GM19395 (cell line): ENCODE measurements at regions not wholly inside any gene's neighbourhood (a gene's known extent, or its start where the extent isn't known, plus 50 kb on each side); places are given as distances from the start of the nearest gene placed in this dataset.
A peak's percentile ranks its signal among the peaks of the same experiment; 100 is the strongest.
"Not testable (repeated sequence)": the region's sequence is repeated elsewhere in the genome, so short reads cannot be mapped to it uniquely, and the experiment has no call there.

Experiments
- ATAC-seq: cut with Tn5 transposase; IDR thresholded peaks from one replicate; pipeline ENCODE4 v1.9.1; 2021; ENCODE audit warnings: mild to moderate bottlenecking, moderate library complexity; ENCODE audit not compliant: unreplicated experiment

- no peak for ATAC-seq
Measured at GRCh38 chrX:115909017-115909416, 261.5 kb upstream of the AGTR2 start.

GRCh38 chrX:115911967-115912366 is 258.6 kb upstream of the AGTR2 start:
- peak; percentile 2 for ATAC-seq

GRCh38 chrX:115912372-115912897 is 258.1 kb upstream of the AGTR2 start:
- ATAC-seq = peak; percentile 94

- ATAC-seq = peak; percentile 51
Measured at GRCh38 chrX:115913575-115913974, 257.0 kb upstream of the AGTR2 start.

- ATAC-seq = not testable (repeated sequence)
Measured at GRCh38 chrX:115915625-115916024, 254.9 kb upstream of the AGTR2 start.

- ATAC-seq = no peak
Measured at GRCh38 chrX:115929480-115929879, 241.1 kb upstream of the AGTR2 start.

GRCh38 chrX:115936008-115936407 is 234.5 kb upstream of the AGTR2 start:
- ATAC-seq = no peak

- ATAC-seq = peak; percentile 78
Measured at GRCh38 chrX:115939070-115939469, 231.5 kb upstream of the AGTR2 start.

GRCh38 chrX:115939636-115940160 is 230.8 kb upstream of the AGTR2 start:
- peak; percentile 28 for ATAC-seq

GRCh38 chrX:115940348-115940747 is 230.2 kb upstream of the AGTR2 start:
- ATAC-seq = peak; percentile 36

GRCh38 chrX:115940888-115941332 is 229.6 kb upstream of the AGTR2 start:
- peak; percentile 59 for ATAC-seq

GRCh38 chrX:115941388-115941787 is 229.2 kb upstream of the AGTR2 start:
- no peak for ATAC-seq

- no peak for ATAC-seq
Measured at GRCh38 chrX:115946059-115946458, 224.5 kb upstream of the AGTR2 start.

GRCh38 chrX:115948018-115948923 is 222.3 kb upstream of the AGTR2 start:
- ATAC-seq = peak; percentile 65

- peak; percentile 41 for ATAC-seq
Measured at GRCh38 chrX:115949900-115950822, 220.4 kb upstream of the AGTR2 start.

GRCh38 chrX:115952417-115953092 is 218.0 kb upstream of the AGTR2 start:
- no peak for ATAC-seq

GRCh38 chrX:115957862-115958490 is 212.6 kb upstream of the AGTR2 start:
- ATAC-seq = no peak

GRCh38 chrX:115958687-115959359 is 211.7 kb upstream of the AGTR2 start:
- ATAC-seq = no peak

GRCh38 chrX:115960440-115961084 is 210.0 kb upstream of the AGTR2 start:
- no peak for ATAC-seq
